Panc1 (cell line): ENCODE measurements at regions not wholly inside any gene's neighbourhood (a gene's known extent, or its start where the extent isn't known, plus 50 kb on each side); places are given as distances from the start of the nearest gene placed in this dataset.

Experiments used
- ATAC-seq: fragments of 200-7000 bp; cut with Tn5 transposase; 2 replicates; pipeline ENCODE4 v1.9.1; 2020; ENCODE audit warnings: mild to moderate bottlenecking, moderate library complexity
- BruUV-seq: library from RNA; stranded (reverse); fragments of 400-500 nt; replicated peaks from 2 replicates; lab custom pipeline; 2021; lab: Mats Ljungman, UMichigan
- CTCF ChIA-PET: fragments of 300-600 bp; sonication (Branson Sonifier 250); formaldehyde crosslinking; loops from one replicate; lab custom pipeline; 2022; ENCODE audit warnings: antibody characterized with exemption; lab: Charles Lee
- POLR2A ChIA-PET: fragments of 300-600 bp; sonication (Branson Sonifier 250); formaldehyde crosslinking; loops from one replicate; lab custom pipeline; 2022; ENCODE audit warnings: antibody characterized with exemption; lab: Charles Lee
- DNase-seq: peaks from one replicate; pipeline ENCODE4 v3.0.0-alpha.2; 2010; ENCODE audit warnings: low read depth, low spot score
- H3K27ac ChIP-seq: 2 replicates; pipeline ENCODE4 v1.5.1; 2011; ENCODE audit warnings: mild to moderate bottlenecking, low read length, inconsistent platforms
- H3K27me3 ChIP-seq: fragments of 200-500 bp; sonication (Bioruptor generic); 2 replicates; pipeline ENCODE4 v1.6.0; 2014; ENCODE audit warnings: low read length, inconsistent platforms; ENCODE audit not compliant: control insufficient read depth, insufficient read depth
- H3K36me3 ChIP-seq: fragments of 200-500 bp; sonication (Bioruptor generic); 2 replicates; pipeline ENCODE4 v1.5.1; 2014; ENCODE audit warnings: inconsistent platforms, mild to moderate bottlenecking, low read length, moderate library complexity; ENCODE audit not compliant: control insufficient read depth, insufficient read depth
- H3K4me1 ChIP-seq: 2 replicates; pipeline ENCODE4 v1.5.1; 2011; ENCODE audit warnings: inconsistent platforms, mild to moderate bottlenecking, low read length, moderate library complexity; ENCODE audit not compliant: control insufficient read depth, insufficient read depth
- H3K4me3 ChIP-seq, 2 experiments: 2 replicates each; pipeline ENCODE4 v1.5.1; 2011 to 2012; ENCODE audit warnings: low read depth in 2 of 2, low read length in 2 of 2, mild to moderate bottlenecking in 2 of 2, inconsistent platforms in 1 of 2, moderate library complexity in 1 of 2
- H3K9me3 ChIP-seq: fragments of 200-500 bp; sonication (Bioruptor generic); 2 replicates; pipeline ENCODE4 v1.5.1; 2014; ENCODE audit warnings: low read depth, mild to moderate bottlenecking, inconsistent platforms, low read length, moderate library complexity; ENCODE audit not compliant: control insufficient read depth, insufficient read depth
- POLR2AphosphoS5 ChIP-seq: IDR thresholded peaks from 2 replicates; pipeline ENCODE4 v1.6.1; 2012; ENCODE audit warnings: mild to moderate bottlenecking, low read depth, low read length, moderate library complexity
- SIN3A ChIP-seq: IDR thresholded peaks from 2 replicates; pipeline ENCODE4 v1.6.1; 2012; ENCODE audit warnings: low read depth, mild to moderate bottlenecking, low read length, moderate library complexity, borderline replicate concordance; ENCODE audit not compliant: insufficient read depth
- TCF7L2 ChIP-seq: IDR thresholded peaks from 2 replicates; pipeline ENCODE4 v1.6.1; 2011; ENCODE audit warnings: mild to moderate bottlenecking, low read depth, low read length, inconsistent platforms
- in situ Hi-C: cut with HindIII; loops from 2 replicates; pipeline ENCODE4 v1.10.0; 2016; ENCODE audit warnings: low sequenced_read_pairs, low pct_unique_long_range_greater_than_20kb
- intact Hi-C: fragments of 100-400 bp; cut with micrococcal nuclease; formaldehyde crosslinking; loops from one replicate; pipeline ENCODE4 v1.10.0; 2022; ENCODE audit not compliant: unreplicated experiment
- TF ChIP-seq, protein P1 (sequence below), 2 experiments: IDR thresholded peaks; 2 replicates each; pipeline ENCODE4 v1.6.1; 2011 to 2012; ENCODE audit warnings: low read depth in 2 of 2, control low read depth in 1 of 2, low read length in 1 of 2, mild to moderate bottlenecking in 1 of 2, moderate library complexity in 1 of 2; ENCODE audit not compliant: insufficient read depth in 1 of 2
- TF ChIP-seq, protein P2 (sequence below): fragments of 450-650 bp; IDR thresholded peaks from 2 replicates; pipeline ENCODE4 v1.5.1; 2017; ENCODE audit warnings: mild to moderate bottlenecking

DNA sequence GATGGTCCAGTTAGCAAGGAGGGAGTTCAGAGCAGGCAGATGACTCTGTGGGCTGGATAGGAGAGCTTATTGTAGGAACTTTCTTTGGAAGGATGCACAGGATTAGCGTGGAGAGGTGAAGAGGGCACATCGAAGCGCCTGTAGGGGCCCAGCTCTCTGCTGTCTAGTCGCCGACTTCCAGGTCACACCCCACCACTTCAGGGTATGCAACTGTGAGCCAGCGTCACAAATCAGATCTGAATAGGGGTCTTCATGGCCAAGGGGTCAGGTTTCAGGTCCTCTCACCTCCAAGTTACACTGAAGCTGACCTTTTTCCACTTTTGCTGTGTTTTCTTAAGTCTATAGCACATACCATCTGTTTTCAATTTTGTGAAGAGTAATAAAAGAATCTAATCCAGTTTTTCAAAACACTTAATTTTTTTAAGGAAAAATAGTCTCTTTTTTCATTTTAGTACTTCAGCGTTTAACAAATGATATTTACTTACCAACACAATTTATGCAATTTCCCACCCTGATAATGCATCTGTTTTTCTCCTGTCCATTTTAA, 364.2 kb upstream of the CLINT1 start:
- Histone ChIP-seq H3K4me1 (no peaks in the 10 kb centered on the region), H3K27me3 (no peaks in the 10 kb centered on the region), H3K9me3 (no peaks in the 10 kb centered on the region), H3K27ac (no peak overlapping the region), H3K4me3 (no peak overlapping the region), H3K36me3 (no peaks in the 10 kb centered on the region)
- no peak for DNase-seq
- ChIA-PET CTCF (no interaction called here), POLR2A (no interaction called here)
- ATAC-seq: no peak
- TF ChIP-seq, protein P1, sequence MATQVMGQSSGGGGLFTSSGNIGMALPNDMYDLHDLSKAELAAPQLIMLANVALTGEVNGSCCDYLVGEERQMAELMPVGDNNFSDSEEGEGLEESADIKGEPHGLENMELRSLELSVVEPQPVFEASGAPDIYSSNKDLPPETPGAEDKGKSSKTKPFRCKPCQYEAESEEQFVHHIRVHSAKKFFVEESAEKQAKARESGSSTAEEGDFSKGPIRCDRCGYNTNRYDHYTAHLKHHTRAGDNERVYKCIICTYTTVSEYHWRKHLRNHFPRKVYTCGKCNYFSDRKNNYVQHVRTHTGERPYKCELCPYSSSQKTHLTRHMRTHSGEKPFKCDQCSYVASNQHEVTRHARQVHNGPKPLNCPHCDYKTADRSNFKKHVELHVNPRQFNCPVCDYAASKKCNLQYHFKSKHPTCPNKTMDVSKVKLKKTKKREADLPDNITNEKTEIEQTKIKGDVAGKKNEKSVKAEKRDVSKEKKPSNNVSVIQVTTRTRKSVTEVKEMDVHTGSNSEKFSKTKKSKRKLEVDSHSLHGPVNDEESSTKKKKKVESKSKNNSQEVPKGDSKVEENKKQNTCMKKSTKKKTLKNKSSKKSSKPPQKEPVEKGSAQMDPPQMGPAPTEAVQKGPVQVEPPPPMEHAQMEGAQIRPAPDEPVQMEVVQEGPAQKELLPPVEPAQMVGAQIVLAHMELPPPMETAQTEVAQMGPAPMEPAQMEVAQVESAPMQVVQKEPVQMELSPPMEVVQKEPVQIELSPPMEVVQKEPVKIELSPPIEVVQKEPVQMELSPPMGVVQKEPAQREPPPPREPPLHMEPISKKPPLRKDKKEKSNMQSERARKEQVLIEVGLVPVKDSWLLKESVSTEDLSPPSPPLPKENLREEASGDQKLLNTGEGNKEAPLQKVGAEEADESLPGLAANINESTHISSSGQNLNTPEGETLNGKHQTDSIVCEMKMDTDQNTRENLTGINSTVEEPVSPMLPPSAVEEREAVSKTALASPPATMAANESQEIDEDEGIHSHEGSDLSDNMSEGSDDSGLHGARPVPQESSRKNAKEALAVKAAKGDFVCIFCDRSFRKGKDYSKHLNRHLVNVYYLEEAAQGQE (IDR thresholded peaks at IDR 0.05; ENCODE audit: insufficient read depth in 1 of 2, low read depth in 2 of 2, low read length in 1 of 2): no peak
- in situ Hi-C loops: no loop called here
- no TSS peak for BruUV-seq
- intact Hi-C loops: no loop called here

DNA sequence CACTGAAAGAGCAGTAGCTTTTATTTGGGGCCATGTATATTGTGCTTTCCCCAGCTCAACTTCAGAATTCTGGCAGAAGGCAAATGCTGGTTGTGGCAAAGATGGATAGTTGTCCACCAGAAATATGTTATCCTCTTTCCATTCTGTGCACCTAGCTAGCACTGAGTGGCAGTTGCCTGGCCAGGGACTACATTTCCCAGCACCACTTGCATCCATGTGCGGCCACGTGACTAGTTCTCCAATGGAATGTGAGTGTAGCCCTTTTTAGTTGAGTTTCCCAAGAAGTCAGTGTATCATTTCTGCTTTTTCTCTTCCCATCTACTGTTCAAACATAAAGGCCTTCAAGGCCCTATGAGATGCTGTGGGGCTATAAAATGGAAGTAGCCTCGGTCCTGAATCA, 354.0 kb upstream of the CLINT1 start:
- no peak for DNase-seq
- CTCF ChIA-PET: no interaction called here
- H3K4me1 ChIP-seq: no peaks in the 10 kb centered on the region

DNA sequence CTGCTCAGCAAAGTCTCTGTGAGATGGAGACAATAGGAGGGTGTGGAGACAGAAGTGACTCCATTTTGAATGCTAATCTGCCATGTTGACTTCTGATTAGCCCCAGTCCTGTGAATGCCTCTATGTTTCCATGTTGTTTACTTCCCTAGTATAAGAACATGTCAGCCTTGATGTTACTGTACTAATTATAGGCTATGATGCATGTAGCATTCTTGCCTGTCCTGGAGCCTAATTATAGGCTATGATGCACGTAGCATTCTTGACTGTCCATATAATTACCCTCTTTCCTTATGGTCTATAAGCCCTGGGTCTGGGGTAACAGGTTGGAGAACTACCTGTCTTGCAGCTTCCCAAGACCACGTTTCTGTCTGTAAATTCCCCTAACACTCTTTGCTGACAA, 353.3 kb upstream of the CLINT1 start:
- no peaks in the 10 kb centered on the region for H3K9me3 ChIP-seq
- intact Hi-C loops: no loop called here
- no peaks in the 10 kb centered on the region for H3K27me3 ChIP-seq
- DNase-seq (no peak), ATAC-seq (no peak)
- no peaks in the 10 kb centered on the region for H3K36me3 ChIP-seq
- TF ChIP-seq, protein P1 (IDR thresholded peaks at IDR 0.05; ENCODE audit: insufficient read depth in 1 of 2, low read depth in 2 of 2, low read length in 1 of 2): no peak
- TF ChIP-seq SIN3A: no peak
- no peak for TF ChIP-seq TCF7L2
- TF ChIP-seq, protein P2, sequence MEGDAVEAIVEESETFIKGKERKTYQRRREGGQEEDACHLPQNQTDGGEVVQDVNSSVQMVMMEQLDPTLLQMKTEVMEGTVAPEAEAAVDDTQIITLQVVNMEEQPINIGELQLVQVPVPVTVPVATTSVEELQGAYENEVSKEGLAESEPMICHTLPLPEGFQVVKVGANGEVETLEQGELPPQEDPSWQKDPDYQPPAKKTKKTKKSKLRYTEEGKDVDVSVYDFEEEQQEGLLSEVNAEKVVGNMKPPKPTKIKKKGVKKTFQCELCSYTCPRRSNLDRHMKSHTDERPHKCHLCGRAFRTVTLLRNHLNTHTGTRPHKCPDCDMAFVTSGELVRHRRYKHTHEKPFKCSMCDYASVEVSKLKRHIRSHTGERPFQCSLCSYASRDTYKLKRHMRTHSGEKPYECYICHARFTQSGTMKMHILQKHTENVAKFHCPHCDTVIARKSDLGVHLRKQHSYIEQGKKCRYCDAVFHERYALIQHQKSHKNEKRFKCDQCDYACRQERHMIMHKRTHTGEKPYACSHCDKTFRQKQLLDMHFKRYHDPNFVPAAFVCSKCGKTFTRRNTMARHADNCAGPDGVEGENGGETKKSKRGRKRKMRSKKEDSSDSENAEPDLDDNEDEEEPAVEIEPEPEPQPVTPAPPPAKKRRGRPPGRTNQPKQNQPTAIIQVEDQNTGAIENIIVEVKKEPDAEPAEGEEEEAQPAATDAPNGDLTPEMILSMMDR: no peak
- TF ChIP-seq POLR2AphosphoS5: no peak
- in situ Hi-C loops: no loop called here
- ChIA-PET POLR2A (no interaction called here), CTCF (no interaction called here)
- BruUV-seq: no TSS peak
- H3K4me1 ChIP-seq: no peaks in the 10 kb centered on the region
- no peak overlapping the region for H3K4me3 ChIP-seq
- H3K27ac ChIP-seq: no peak overlapping the region

More for the DNA sequence above, 354.0 kb upstream of the CLINT1 start:
- ATAC-seq: no peak
- no peaks in the 10 kb centered on the region for H3K27me3 ChIP-seq
- no peak overlapping the region for H3K4me3 ChIP-seq
- TF ChIP-seq SIN3A: no peak
- TF ChIP-seq, protein P2: no peak
- no peak for TF ChIP-seq TCF7L2
- H3K9me3 ChIP-seq: no peaks in the 10 kb centered on the region
- no TSS peak for BruUV-seq
- intact Hi-C loops: no loop called here
- POLR2A ChIA-PET: no interaction called here
- H3K27ac ChIP-seq: no peak overlapping the region
- H3K36me3 ChIP-seq: no peaks in the 10 kb centered on the region
- in situ Hi-C loops: no loop called here
